ENCODE measurements at regions not wholly inside any gene's neighbourhood (a gene's known extent, or its start where the extent isn't known, plus 50 kb on each side); places are given as distances from the start of the nearest gene placed in this dataset.
A peak's percentile ranks its signal among the peaks of the same experiment; 100 is the strongest.

GRCh38 chr1:30191154-30191702, 532.2 kb downstream of the MATN1 start:
- FAIRE-seq = no peak
- DNase-seq (ENCODE audit: low spot score) = peak; percentile 23

DNA sequence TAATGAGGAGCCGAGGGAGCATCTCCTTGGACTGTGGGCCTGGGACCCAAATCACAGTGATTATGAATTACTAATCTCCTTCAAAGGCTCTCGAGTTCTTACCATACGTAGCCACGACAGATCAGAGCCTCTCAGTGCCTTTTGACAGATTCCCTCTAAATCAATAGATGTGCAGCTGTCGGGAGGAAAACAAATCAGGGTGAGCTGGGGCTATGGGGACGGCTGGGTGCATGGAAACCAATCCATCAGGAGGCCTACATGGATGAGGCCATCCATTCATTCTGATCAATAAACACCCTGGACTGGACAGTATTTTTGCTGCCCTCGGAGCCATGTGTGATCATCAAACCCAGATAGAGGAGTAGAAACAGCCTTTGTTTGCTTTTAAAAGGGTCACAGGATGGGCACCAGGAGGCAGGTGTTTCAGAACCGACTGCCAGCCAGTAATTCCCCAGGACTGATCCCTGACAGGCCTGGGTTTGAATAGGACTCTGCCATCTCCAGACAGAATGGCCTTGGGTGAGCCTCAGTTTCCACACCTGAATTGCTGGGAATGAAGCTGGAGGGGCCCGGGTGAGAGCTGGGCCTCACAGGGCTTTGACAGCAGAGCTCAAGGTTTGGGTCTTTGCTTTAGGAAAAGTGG, 532.8 kb downstream of the MATN1 start:
- no peak for DNase-seq (ENCODE audit: low spot score)

DNA sequence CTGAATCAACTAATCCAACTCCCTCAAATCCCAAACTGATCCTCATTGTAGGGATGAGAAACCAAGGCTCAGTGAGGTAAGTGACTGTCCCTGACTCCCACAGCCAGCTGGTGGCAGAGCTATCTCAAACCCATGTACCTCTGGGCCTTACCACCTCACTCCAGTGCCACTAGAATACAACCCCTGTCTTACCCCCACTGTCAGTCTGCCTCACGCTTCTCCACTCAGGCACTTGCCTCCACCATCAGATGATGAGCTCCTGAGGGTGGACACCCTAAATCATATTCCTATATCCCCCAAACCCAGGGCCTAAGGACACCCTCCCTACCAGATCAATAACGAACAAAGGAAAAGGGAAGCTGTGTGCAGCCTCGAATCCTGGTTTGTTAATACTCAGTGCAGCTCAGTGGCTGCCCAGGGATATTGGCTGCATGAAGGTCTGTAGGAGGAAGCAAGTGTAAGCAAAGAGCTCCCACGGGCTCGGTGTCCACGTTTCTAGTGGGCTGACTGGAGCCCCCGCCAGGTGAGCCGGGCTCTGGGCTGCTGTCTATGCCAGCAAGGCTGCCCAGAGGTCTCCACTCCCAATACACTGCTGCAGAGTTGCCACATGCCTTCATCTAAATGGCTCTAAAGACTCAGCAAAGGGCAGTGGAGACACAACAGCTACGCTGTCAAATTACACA, 533.4 kb downstream of the MATN1 start:
- FAIRE-seq = no peak

More for the DNA sequence above, 532.8 kb downstream of the MATN1 start:
- no peak for FAIRE-seq

DNA sequence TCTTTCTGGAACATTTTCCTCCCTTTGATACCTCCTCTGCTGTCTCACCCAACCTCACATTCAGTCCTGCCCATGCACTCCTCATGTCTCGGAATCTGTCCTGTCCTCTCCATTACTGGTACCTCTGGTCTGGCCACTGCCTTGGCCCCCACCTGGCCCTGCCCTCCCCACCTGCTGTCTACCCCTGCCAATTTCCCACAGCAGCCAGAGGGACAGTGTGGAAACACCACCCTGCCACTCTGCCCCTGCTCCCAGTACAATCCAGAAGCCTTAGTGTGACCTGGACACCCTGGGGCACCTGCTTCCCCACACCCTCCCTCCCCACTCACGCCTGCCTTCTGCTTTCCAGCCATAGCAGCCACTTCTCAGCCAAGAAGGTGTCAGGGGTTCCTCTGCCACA, 534.4 kb downstream of the MATN1 start:
- DNase-seq (ENCODE audit: low spot score) (no peak), FAIRE-seq (no peak)

More for the DNA sequence above, 533.4 kb downstream of the MATN1 start:
- DNase-seq (ENCODE audit: low spot score) = no peak

DNA sequence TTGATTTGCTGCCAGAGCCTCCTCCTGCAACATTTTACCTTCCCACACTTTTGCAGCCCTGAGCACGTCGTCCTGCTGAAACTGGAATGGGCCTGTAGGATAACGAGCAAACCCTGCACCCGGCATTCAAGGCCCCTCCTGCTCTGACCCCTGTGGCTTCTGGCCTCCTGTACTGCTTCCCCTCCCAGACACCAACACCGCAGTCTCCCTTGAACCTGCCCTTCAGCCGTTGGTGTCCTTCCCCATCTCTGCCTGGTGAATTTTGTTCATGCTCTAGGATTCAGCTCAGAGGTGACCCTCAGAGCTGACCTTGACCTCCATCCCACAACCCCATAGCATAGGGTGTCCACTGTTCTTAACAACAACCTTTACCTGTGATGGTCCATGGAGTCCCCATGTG, 535.1 kb downstream of the MATN1 start:
- DNase-seq (ENCODE audit: low spot score) (no peak), FAIRE-seq (no peak)

DNA sequence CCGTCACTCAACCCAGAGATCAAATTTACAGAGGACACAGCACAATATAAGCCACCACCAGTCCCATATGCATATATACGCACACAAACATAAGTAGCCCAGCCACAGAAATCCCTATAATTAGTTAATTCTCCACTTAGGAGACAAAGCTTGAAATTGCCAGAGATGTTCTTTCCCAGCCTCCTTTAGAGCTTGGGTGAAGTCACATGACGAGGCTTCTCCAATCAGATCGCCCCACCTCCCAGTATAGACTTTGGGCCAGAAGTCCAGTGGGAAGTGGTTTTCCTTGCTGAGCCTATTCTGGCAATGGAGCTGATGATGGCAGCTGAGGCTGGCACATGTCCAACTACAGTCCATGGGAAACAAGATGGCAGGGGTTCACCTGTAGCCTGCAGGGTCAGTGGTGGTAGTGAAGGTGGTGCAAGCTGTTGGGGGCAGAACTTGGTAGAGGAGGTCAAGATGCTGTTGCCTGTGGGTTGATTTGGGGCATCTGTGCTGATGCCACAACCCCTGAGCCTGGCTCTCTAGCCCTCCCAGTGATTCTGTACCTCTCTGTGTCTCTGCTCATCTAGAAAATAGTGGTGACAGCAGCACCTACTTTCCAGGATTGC, 535.9 kb downstream of the MATN1 start:
- FAIRE-seq (no peak), DNase-seq (ENCODE audit: low spot score) (no peak)

- DNase-seq (ENCODE audit: low spot score) (no peak), FAIRE-seq (no peak)
Measured at GRCh38 chr1:30186586-30186985, 536.8 kb downstream of the MATN1 start.

- DNase-seq (ENCODE audit: low spot score) (no peak), FAIRE-seq (no peak)
Measured at GRCh38 chr1:30185809-30186208, 537.6 kb downstream of the MATN1 start.

GRCh38 chr1:30185313-30185712, 538.1 kb downstream of the MATN1 start:
- FAIRE-seq (no peak), DNase-seq (ENCODE audit: low spot score) (no peak)

DNA sequence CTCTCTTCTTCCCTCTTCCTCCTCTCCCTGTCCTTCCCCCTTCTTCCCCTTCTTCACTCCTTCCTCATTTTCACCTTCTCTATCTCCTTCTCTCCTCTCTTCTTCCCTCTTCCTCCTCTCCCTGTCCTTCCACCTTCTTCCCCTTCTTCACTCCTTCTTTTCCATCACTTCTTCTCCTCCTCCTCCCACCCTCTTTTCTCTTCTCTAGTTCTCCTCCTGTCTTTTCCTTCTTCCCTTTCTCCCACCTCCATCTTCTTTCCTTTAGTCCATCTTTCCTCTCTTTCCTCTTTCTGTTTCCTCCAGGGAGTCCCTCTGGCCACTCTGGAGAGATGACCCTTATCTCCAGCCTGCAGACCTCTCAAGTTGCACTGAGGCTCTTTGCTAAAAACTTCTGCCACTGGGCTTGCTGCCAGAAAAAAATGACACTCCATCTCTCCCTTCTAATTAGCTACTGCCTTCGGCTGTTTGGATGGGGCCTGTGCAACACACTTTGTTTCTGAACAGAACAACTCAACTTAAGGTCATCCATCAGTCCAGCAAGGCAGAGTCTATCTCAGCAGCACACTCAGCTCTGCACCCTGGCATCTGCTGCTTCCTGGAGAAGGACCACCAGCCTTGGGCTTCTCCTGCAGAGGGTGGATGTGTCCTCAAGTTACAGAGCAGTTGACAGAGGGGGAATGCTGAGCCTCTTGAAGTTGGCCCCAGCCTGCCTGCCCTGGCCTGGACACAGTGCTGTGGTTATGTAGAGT, 538.8 kb downstream of the MATN1 start:
- FAIRE-seq (no peak), DNase-seq (ENCODE audit: low spot score) (no peak)

DNA sequence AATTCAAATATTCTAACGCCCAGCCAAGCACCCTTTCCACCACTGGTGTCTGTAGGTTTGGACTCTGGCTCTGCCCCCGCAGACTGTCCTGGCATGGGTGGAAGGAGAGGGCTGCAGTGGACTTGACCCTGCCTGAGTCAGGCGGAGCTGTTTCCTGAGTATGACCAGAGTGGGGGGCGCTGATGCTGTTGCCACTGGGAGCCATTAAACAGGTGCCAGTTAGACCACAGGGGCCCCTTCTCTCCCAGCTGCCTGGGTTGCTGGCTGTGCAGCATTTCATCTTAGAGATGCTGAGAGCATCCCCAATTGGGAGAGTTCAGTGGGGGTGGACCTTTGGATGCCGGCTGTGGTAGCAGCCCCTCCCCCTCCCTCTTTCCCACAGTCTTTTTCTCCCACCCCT, 539.5 kb downstream of the MATN1 start:
- FAIRE-seq (no peak), DNase-seq (ENCODE audit: low spot score) (no peak)

GRCh38 chr1:30183006-30183405, 540.4 kb downstream of the MATN1 start:
- no peak for DNase-seq (ENCODE audit: low spot score)
- no peak for FAIRE-seq

- DNase-seq (ENCODE audit: low spot score) (no peak), FAIRE-seq (no peak)
Measured at GRCh38 chr1:30179942-30180543, 543.3 kb downstream of the MATN1 start.

DNA sequence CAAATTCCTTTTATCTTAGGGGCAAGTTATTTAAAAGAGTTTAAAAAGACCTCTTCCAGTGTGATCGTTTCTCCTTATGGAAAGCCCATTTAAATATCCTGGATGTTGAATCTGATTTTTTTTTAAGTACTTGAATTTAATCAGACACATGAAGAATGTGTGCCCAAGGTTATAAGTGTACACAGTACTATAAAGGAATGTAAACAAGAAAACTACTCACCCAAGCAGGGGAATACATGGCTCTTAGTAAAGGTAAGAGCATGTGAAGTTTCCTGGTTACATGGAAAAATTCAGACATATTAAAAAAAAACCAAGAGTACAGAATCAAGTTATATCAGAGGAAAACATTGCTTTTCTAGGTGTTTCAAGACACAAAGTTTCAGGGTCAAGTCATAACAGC, 546.9 kb downstream of the MATN1 start:
- FAIRE-seq (no peak), DNase-seq (ENCODE audit: low spot score) (no peak)

- no peak for FAIRE-seq
- DNase-seq (ENCODE audit: low spot score) = no peak
Measured at GRCh38 chr1:30174499-30174898, 548.9 kb downstream of the MATN1 start.

GRCh38 chr1:30173560-30173959, 549.8 kb downstream of the MATN1 start:
- no peak for FAIRE-seq
- no peak for DNase-seq (ENCODE audit: low spot score)

DNA sequence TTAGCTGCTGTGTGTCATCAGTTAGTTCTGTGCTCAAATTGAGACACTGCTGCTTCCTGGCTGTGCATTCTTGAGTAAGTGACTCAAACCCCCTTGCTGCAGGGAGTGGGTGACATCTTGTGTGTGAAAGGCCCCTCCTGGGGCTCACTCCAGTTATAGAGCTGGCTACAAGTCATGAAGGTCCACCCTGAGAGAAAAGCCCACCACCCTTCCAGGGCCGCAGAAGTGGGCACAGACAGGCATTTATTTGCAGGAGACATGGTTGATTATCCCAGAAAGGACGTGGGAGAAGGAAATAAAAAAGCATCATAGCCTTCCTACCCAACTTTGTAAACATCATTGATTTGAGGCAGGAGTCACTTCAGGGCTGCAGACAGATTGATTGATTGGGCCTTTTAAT, 550.6 kb downstream of the MATN1 start:
- DNase-seq (ENCODE audit: low spot score) (no peak), FAIRE-seq (no peak)

GRCh38 chr1:30172299-30172694, 551.1 kb downstream of the MATN1 start:
- no peak for FAIRE-seq
- no peak for DNase-seq (ENCODE audit: low spot score)

GRCh38 chr1:30171537-30172298, 551.7 kb downstream of the MATN1 start:
- DNase-seq (ENCODE audit: low spot score) (no peak), FAIRE-seq (no peak)

DNA sequence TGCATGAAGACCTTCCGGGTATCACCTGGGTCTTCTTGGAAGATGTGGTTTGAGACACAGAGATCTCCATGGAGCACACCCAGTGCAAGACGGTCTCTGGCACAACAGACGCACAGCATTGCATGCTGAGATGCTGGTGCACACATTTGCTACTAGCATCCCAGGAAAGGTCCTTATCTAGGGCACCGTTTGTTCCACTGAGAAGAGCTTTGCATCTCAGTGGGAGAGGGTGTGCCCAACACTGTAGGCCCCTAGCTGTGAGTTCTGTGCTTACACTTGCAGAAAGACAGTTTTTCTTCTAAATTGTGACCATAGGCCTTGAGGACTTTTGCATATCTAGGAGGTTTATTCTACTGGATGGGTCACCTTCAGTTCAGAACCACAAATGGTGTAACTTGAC, 554.1 kb downstream of the MATN1 start:
- FAIRE-seq (no peak), DNase-seq (ENCODE audit: low spot score) (no peak)

DNA sequence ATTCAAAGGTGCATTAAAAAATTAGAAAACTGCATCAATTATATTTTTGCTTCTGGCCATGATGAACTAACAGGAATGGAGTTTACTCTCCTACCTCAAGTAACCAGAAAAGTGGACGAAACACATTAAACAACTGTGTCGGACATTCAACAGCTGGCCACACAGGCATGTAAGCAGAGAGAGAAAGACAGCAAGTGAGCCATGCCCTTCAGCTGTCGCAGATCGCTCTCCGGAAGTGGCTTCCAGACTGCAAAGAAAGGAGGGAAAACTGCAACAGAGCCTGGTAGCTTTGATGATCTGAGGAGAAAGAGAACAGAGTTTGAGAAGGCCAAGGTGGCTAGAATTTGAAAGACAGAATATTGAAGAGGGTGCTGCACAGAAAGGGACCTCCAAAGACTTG, 557.2 kb downstream of the MATN1 start:
- no peak for DNase-seq (ENCODE audit: low spot score)
- FAIRE-seq = no peak

All from RCC 7860 (cell line).